ENCODE measurements at regions not wholly inside any gene's neighbourhood (a gene's known extent, or its start where the extent isn't known, plus 50 kb on each side); places are given as distances from the start of the nearest gene placed in this dataset.

DNA sequence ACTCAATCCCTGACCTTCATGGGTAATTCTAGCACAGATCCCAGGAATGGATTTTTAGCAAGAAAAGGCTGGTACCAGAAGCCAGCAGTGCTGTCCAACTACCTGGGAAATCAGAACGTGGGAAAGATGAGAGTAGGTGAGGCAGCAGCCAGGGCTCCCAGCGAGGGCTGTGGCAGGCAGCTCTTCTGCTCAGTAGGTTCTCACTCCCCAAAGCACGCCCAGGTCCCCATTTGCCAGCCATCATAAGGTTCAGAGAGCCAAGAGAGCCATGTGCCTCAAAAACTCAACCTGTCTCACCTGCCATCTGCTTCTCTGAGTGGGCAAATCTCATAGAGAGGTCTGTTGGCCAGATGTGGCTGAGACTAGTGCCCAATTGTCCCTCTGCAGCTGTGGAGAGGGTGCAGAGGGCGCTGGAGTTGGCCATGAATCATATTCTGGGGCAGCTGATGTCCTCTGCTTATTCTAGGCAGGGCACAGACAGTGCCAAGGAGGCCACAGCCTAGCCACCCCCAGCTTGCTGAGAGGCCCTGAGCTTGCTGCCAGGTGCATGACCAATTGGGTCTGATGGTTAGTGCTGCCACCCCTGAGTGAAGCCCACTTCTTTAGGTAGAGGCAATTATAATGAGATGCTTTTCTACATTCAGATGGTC is 81.7 kb upstream of the GATB start:
- H3K9me3 ChIP-seq (ENCODE audit: control insufficient read depth, low read length) = no peaks in the 10 kb centered on the region
- no peak overlapping the region for H3K27ac ChIP-seq (ENCODE audit: insufficient read depth, low read depth, low read length, poor library complexity, severe bottlenecking)
- WGBS, 2 experiments = 88 to 94% methylated on average over 4 of the region's 4 CpGs
- no peaks in the 10 kb centered on the region for H3K4me1 ChIP-seq (ENCODE audit: control insufficient read depth, insufficient read depth, low read length)
- H3K4me3 ChIP-seq (ENCODE audit: insufficient read depth, low read depth, low read length) = no peak overlapping the region
- no peaks in the 10 kb centered on the region for H3K27me3 ChIP-seq (ENCODE audit: control insufficient read depth, insufficient read depth, low read length, poor library complexity, severe bottlenecking)
- H3K36me3 ChIP-seq (ENCODE audit: control insufficient read depth, insufficient read depth, low read length) = no peaks in the 10 kb centered on the region

DNA sequence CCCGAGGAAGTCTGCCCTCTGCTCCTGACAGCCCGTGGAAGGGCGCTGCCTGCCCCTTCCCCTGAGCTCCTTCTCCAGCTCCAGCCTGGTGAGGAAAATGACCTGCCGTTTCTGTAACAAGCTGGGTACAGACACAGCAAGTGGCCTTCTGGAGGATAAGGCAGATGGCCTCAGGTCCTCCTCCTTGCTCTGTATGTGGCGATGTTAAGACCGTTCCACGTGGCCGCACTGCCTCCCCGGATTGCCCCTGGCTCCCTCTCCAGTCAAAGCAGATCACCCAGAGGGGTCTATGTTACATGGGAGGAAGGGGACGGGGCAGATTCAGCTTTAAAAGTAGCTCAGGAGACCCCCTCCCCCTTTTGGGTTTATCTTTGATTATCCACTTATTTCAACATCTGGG is 80.3 kb upstream of the GATB start:
- no peaks in the 10 kb centered on the region for H3K9me3 ChIP-seq (ENCODE audit: control insufficient read depth, low read length)
- no peak overlapping the region for H3K4me3 ChIP-seq (ENCODE audit: insufficient read depth, low read depth, low read length)
- no peaks in the 10 kb centered on the region for H3K27me3 ChIP-seq (ENCODE audit: control insufficient read depth, insufficient read depth, low read length, poor library complexity, severe bottlenecking)
- no peaks in the 10 kb centered on the region for H3K4me1 ChIP-seq (ENCODE audit: control insufficient read depth, insufficient read depth, low read length)
- no peak overlapping the region for H3K27ac ChIP-seq (ENCODE audit: insufficient read depth, low read depth, low read length, poor library complexity, severe bottlenecking)
- WGBS, 2 experiments = 74 to 84% methylated on average over 9 to 10 of the region's 10 CpGs
- no peaks in the 10 kb centered on the region for H3K36me3 ChIP-seq (ENCODE audit: control insufficient read depth, insufficient read depth, low read length)

DNA sequence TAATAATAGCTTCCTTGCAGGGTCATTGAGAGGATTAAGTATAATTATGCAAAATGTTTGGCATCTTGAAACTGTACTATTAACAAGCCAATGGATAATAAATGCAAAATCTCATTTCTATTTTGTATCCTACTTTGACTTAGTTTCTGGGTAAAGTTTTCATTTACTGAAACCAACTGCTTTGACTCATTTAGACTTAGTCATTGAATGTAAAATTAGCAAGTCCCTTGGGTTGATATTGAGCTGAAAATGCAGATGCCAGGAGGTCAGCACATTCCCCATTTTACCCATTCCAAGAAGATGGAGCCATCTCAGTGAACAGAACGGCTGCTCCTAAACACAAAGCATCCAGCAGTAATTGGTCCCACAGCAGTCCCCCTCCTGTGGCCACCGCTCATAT is 74.7 kb upstream of the GATB start:
- Histone ChIP-seq H3K4me1 (ENCODE audit: control insufficient read depth, insufficient read depth, low read length) (no peaks in the 10 kb centered on the region), H3K27me3 (ENCODE audit: control insufficient read depth, insufficient read depth, low read length, poor library complexity, severe bottlenecking) (no peaks in the 10 kb centered on the region), H3K27ac (ENCODE audit: insufficient read depth, low read depth, low read length, poor library complexity, severe bottlenecking) (no peak overlapping the region), H3K9me3 (ENCODE audit: control insufficient read depth, low read length) (no peaks in the 10 kb centered on the region), H3K36me3 (ENCODE audit: control insufficient read depth, insufficient read depth, low read length) (no peaks in the 10 kb centered on the region), H3K4me3 (ENCODE audit: insufficient read depth, low read depth, low read length) (no peak overlapping the region)
- WGBS, 2 experiments = 91 to 97% methylated on average over 2 of the region's 2 CpGs

DNA sequence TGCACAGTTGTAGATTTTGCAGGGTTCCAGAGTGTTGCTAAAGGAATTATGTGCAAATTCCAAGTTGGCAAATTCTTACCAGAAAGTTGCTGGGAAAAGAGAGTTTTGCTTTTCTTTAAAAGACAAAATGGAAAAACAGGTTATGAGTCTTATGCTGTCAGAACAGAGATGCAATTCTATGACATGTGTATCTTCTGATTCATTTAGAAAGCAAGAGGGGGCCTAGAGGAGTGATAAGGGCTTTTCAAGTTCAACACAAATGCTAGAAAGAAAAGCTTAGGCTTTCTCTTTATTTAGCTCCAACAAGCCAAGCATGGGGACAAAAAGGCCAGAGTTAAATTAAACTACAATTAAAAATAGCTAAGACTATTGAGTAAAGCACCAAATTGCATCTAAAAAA is 72.4 kb upstream of the GATB start:
- Histone ChIP-seq H3K27me3 (ENCODE audit: control insufficient read depth, insufficient read depth, low read length, poor library complexity, severe bottlenecking) (no peaks in the 10 kb centered on the region), H3K4me3 (ENCODE audit: insufficient read depth, low read depth, low read length) (no peak overlapping the region), H3K9me3 (ENCODE audit: control insufficient read depth, low read length) (no peaks in the 10 kb centered on the region), H3K27ac (ENCODE audit: insufficient read depth, low read depth, low read length, poor library complexity, severe bottlenecking) (no peak overlapping the region), H3K36me3 (ENCODE audit: control insufficient read depth, insufficient read depth, low read length) (no peaks in the 10 kb centered on the region), H3K4me1 (ENCODE audit: control insufficient read depth, insufficient read depth, low read length) (no peaks in the 10 kb centered on the region)

DNA sequence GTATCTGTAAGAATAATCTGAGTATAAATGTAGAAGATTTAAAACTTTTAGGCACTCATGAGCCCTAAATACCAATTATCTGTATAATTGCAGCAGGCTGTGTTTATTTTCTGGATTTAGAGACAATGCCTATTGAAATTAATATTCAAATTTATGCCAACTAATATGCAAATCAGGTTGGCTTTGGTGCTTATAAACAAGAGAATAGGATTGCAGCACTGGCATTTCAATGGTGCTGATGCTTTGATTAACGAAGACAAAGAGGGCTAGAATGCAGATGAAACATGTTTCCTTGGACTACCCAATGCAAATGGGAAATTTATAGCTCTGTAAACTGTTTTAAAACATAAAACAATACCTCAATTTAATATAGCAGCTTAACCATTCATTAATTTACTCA is 70.7 kb upstream of the GATB start:
- no peak overlapping the region for H3K4me3 ChIP-seq (ENCODE audit: insufficient read depth, low read depth, low read length)
- H3K36me3 ChIP-seq (ENCODE audit: control insufficient read depth, insufficient read depth, low read length) = no peaks in the 10 kb centered on the region
- no peaks in the 10 kb centered on the region for H3K9me3 ChIP-seq (ENCODE audit: control insufficient read depth, low read length)
- no peak overlapping the region for H3K27ac ChIP-seq (ENCODE audit: insufficient read depth, low read depth, low read length, poor library complexity, severe bottlenecking)
- 70 to 85% methylated on average over 1 of the region's 1 CpG for WGBS, 2 experiments
- H3K4me1 ChIP-seq (ENCODE audit: control insufficient read depth, insufficient read depth, low read length) = no peaks in the 10 kb centered on the region
- no peaks in the 10 kb centered on the region for H3K27me3 ChIP-seq (ENCODE audit: control insufficient read depth, insufficient read depth, low read length, poor library complexity, severe bottlenecking)

DNA sequence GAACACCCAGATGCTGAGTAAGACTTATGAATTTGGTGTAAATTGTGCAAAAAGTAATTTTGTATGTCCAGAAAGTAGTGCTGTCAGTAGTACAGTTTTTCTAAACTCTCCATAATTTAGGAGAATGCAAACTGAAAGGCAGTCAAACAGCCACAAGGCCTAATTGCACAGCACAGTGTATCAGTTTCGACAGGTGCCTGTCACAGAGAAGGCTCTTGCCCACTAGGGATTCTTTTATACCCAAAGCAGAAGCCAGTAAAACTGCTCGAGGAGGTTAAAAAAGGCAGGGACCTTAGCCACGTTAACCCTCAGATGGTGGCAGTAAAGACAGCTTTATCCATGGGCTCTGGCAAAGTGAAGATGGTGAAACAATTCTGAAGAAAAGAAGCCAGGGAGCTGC is 69.4 kb upstream of the GATB start:
- 83% methylated on average over 3 of the region's 3 CpGs for WGBS, 2 experiments
- Histone ChIP-seq H3K4me1 (ENCODE audit: control insufficient read depth, insufficient read depth, low read length) (no peaks in the 10 kb centered on the region), H3K4me3 (ENCODE audit: insufficient read depth, low read depth, low read length) (no peak overlapping the region), H3K36me3 (ENCODE audit: control insufficient read depth, insufficient read depth, low read length) (no peaks in the 10 kb centered on the region), H3K27me3 (ENCODE audit: control insufficient read depth, insufficient read depth, low read length, poor library complexity, severe bottlenecking) (no peaks in the 10 kb centered on the region), H3K27ac (ENCODE audit: insufficient read depth, low read depth, low read length, poor library complexity, severe bottlenecking) (no peak overlapping the region), H3K9me3 (ENCODE audit: control insufficient read depth, low read length) (no peaks in the 10 kb centered on the region)

DNA sequence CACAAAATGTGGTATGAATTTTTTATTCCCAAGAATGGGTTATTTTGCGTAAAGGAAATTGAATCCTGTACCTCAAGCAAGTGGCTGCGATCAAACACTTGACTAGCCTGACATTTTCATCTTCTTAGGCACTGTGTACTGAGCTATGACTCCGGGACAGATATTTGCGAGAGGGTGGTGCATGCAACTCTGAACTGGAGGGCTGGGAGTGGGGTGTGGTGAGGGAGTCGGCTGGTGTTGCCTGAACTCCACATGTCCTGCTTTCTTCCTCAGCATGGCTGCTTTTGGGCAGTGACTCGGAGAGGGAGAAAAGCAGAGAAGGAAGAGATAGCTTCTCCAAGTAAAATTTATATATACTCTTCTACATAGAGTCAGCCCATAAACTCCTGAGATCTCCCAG is 68.5 kb upstream of the GATB start:
- WGBS, 2 experiments = 93 to 95% methylated on average over 5 to 6 of the region's 6 CpGs

DNA sequence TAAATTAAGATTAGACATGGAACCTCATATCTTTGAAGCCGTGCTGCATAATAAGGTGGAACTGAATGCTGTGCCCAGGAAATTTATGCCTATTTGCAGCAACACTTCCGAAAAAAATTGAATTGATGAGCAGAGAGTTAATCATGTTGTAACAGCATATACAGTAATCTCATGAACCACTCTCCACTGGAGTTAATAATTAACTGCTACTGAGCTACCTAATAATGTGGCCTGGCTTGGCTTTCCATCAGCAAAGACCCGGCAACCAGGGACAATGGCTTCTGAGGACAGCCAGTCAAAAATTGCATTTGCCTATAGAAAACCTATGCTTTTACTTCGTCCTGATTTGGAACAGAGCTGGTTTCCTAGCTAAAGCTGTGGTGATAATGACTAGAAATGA is 63.8 kb upstream of the GATB start:
- Histone ChIP-seq H3K4me3 (ENCODE audit: insufficient read depth, low read depth, low read length) (no peak overlapping the region), H3K36me3 (ENCODE audit: control insufficient read depth, insufficient read depth, low read length) (no peaks in the 10 kb centered on the region), H3K4me1 (ENCODE audit: control insufficient read depth, insufficient read depth, low read length) (no peaks in the 10 kb centered on the region), H3K27ac (ENCODE audit: insufficient read depth, low read depth, low read length, poor library complexity, severe bottlenecking) (no peak overlapping the region), H3K9me3 (ENCODE audit: control insufficient read depth, low read length) (no peaks in the 10 kb centered on the region), H3K27me3 (ENCODE audit: control insufficient read depth, insufficient read depth, low read length, poor library complexity, severe bottlenecking) (no peaks in the 10 kb centered on the region)
- 95 to 96% methylated on average over 4 of the region's 4 CpGs for WGBS, 2 experiments

More for the DNA sequence above, 68.5 kb upstream of the GATB start:
- Histone ChIP-seq H3K36me3 (ENCODE audit: control insufficient read depth, insufficient read depth, low read length) (no peaks in the 10 kb centered on the region), H3K4me1 (ENCODE audit: control insufficient read depth, insufficient read depth, low read length) (no peaks in the 10 kb centered on the region), H3K4me3 (ENCODE audit: insufficient read depth, low read depth, low read length) (no peak overlapping the region), H3K9me3 (ENCODE audit: control insufficient read depth, low read length) (no peaks in the 10 kb centered on the region), H3K27me3 (ENCODE audit: control insufficient read depth, insufficient read depth, low read length, poor library complexity, severe bottlenecking) (no peaks in the 10 kb centered on the region), H3K27ac (ENCODE audit: insufficient read depth, low read depth, low read length, poor library complexity, severe bottlenecking) (no peak overlapping the region)

DNA sequence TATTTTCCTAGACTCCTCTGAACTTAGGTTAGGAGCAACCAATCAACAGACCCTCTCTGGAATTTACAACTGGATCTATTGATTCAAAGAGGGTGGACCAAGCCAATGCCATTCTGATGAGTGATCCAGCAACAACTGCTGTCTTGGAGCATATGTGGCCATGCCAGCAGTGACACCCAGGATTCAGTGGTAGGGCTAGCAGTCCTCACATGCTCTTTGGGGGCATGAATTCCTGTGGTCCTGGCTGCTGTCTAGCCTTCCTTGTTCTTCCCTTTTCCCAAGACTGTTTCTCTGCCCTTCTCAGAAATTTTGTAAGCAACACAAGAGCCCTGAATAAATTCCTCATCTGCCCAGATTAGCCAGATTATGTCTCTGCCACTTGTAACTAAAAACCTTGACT is 61.5 kb upstream of the GATB start:
- no peaks in the 10 kb centered on the region for H3K36me3 ChIP-seq (ENCODE audit: control insufficient read depth, insufficient read depth, low read length)
- H3K27ac ChIP-seq (ENCODE audit: insufficient read depth, low read depth, low read length, poor library complexity, severe bottlenecking) = no peak overlapping the region

DNA sequence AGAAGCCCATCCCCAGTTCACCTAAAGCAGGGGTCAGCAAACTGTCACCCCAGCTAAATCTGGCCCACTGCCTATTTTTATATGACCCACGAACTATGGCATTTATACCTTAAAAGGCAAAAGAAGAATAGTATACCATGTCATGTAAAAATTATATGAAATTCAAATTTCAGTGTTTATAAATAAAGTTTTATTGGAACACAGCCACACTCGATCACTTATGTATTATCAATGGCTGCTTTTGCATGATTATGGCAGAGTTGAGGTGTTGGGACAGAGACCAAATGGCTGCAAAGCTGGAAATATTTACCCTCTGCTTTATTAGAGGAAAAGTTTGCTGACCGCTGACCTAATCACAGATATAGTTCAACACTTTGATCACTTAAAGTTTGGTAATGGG is 59.2 kb upstream of the GATB start:
- Histone ChIP-seq H3K27ac (ENCODE audit: insufficient read depth, low read depth, low read length, poor library complexity, severe bottlenecking) (no peak overlapping the region), H3K27me3 (ENCODE audit: control insufficient read depth, insufficient read depth, low read length, poor library complexity, severe bottlenecking) (no peaks in the 10 kb centered on the region), H3K4me1 (ENCODE audit: control insufficient read depth, insufficient read depth, low read length) (no peaks in the 10 kb centered on the region), H3K9me3 (ENCODE audit: control insufficient read depth, low read length) (no peaks in the 10 kb centered on the region), H3K36me3 (ENCODE audit: control insufficient read depth, insufficient read depth, low read length) (no peaks in the 10 kb centered on the region), H3K4me3 (ENCODE audit: insufficient read depth, low read depth, low read length) (no peak overlapping the region)
- 93 to 100% methylated on average over 2 to 3 of the region's 3 CpGs for WGBS, 2 experiments

More for the DNA sequence above, 61.5 kb upstream of the GATB start:
- H3K4me3 ChIP-seq (ENCODE audit: insufficient read depth, low read depth, low read length) = no peak overlapping the region
- H3K4me1 ChIP-seq (ENCODE audit: control insufficient read depth, insufficient read depth, low read length) = no peaks in the 10 kb centered on the region
- no peaks in the 10 kb centered on the region for H3K27me3 ChIP-seq (ENCODE audit: control insufficient read depth, insufficient read depth, low read length, poor library complexity, severe bottlenecking)
- no peaks in the 10 kb centered on the region for H3K9me3 ChIP-seq (ENCODE audit: control insufficient read depth, low read length)

DNA sequence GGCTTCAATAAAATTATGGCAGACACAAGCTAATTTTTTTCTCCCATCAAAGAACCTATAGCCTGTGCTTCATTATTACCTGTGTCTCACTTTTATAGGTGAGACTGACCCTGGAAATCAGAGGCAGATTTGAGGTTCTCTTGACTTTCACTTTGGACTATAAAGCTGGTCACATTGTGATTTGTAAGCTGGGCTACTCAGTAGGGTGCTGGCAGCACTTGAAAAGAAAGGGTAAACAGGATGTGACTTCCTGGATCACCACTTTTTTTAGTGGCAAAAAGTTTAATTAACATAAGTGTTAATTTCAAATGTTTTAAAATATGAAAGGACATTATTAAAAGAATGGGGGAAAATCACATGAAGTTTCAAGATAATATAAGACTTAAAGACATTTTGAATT is 50.6 kb upstream of the GATB start:
- Histone ChIP-seq H3K27me3 (ENCODE audit: control insufficient read depth, insufficient read depth, low read length, poor library complexity, severe bottlenecking) (no peaks in the 10 kb centered on the region), H3K4me1 (ENCODE audit: control insufficient read depth, insufficient read depth, low read length) (no peaks in the 10 kb centered on the region), H3K27ac (ENCODE audit: insufficient read depth, low read depth, low read length, poor library complexity, severe bottlenecking) (no peak overlapping the region), H3K4me3 (ENCODE audit: insufficient read depth, low read depth, low read length) (no peak overlapping the region), H3K9me3 (ENCODE audit: control insufficient read depth, low read length) (no peaks in the 10 kb centered on the region), H3K36me3 (ENCODE audit: control insufficient read depth, insufficient read depth, low read length) (no peaks in the 10 kb centered on the region)
